Kidney (tissue), 13 donors: ENCODE measurements at regions not wholly inside any gene's neighbourhood (a gene's known extent, or its start where the extent isn't known, plus 50 kb on each side); places are given as distances from the start of the nearest gene placed in this dataset.

Experiments
- DNase-seq, 5 donors: peaks; one replicate each; pipeline ENCODE4 v3.0.0-alpha.2; 2013 to 2020
- FAIRE-seq: peaks from 2 replicates; lab custom pipeline; 2012; peaks lifted over from hg19 to GRCh38; lab: Jason Lieb, UNC
- H3K27ac ChIP-seq, 2 donors: one replicate each; pipeline ENCODE4 v1.7.0; 2013; ENCODE audit warnings: low read depth in 2 of 2, low read length in 2 of 2, inconsistent platforms in 1 of 2
- H3K27me3 ChIP-seq: one replicate; pipeline ENCODE4 v1.7.1; 2013; ENCODE audit warnings: low read length, inconsistent platforms; ENCODE audit not compliant: control insufficient read depth, insufficient read depth
- H3K36me3 ChIP-seq, 3 donors: one replicate each; pipeline versions ENCODE4 v1.7.0 to v1.7.1; 2013; ENCODE audit warnings: low read length in 3 of 3, control low read depth in 1 of 3, inconsistent platforms in 1 of 3; ENCODE audit not compliant: insufficient read depth in 3 of 3, control insufficient read depth in 2 of 3
- H3K4me1 ChIP-seq, 3 donors: one replicate each; pipeline versions ENCODE4 v1.7.0 to v1.7.1; 2013; ENCODE audit warnings: low read length in 3 of 3, inconsistent platforms in 1 of 3, low read depth in 1 of 3; ENCODE audit not compliant: control insufficient read depth in 2 of 3, insufficient read depth in 2 of 3
- H3K4me3 ChIP-seq, 3 donors: one replicate each; pipeline versions ENCODE4 v1.7.0 to v1.8.1; 2013; ENCODE audit warnings: low read length in 3 of 3, control low read depth in 1 of 3, inconsistent platforms in 1 of 3
- H3K9ac ChIP-seq, 3 donors: one replicate each; pipeline versions ENCODE4 v1.7.0 to v1.7.1; 2013; ENCODE audit warnings: low read length in 3 of 3, control low read depth in 1 of 3, inconsistent platforms in 1 of 3
- H3K9me3 ChIP-seq, 3 donors: one replicate each; pipeline versions ENCODE4 v1.7.0 to v1.7.1; 2013; ENCODE audit warnings: low read length in 3 of 3, control low read depth in 1 of 3, inconsistent platforms in 1 of 3; ENCODE audit not compliant: control insufficient read depth in 2 of 3, insufficient read depth in 1 of 3
- CTCF ChIP-seq: IDR thresholded peaks from 3 replicates; pipeline ENCODE4 v1.5.1; 2012; ENCODE audit warnings: mild to moderate bottlenecking, moderate library complexity, borderline replicate concordance; ENCODE audit not compliant: insufficient read depth; ENCODE audit errors: extremely low read depth
- intact Hi-C: fragments of 100-400 bp; cut with DNase I; formaldehyde crosslinking; loops from one replicate; pipeline ENCODE4 v1.11.1; 2022
- donor health status: control.
- donor health status: control.
- donor health status: control.
- donor health status: control.
- donor health status: control.
- donor health status: DM: yes; HTN: yes; CAD: no.
- donor health status: Normal renal cell carcinoma (clear cell type).

GRCh38 chr3:34924961-34925360 is 714.4 kb upstream of the ARPP21 start:
- H3K27me3 ChIP-seq = no peaks in the 10 kb centered on the region
- no peaks in the 10 kb centered on the region for H3K36me3 ChIP-seq
- H3K9me3 ChIP-seq = no peaks in the 10 kb centered on the region
- H3K27ac ChIP-seq = no peak overlapping the region
- no peak for DNase-seq
- FAIRE-seq = no peak
- intact Hi-C loops = no loop called here
- no peak overlapping the region for H3K9ac ChIP-seq
- no peak overlapping the region for H3K4me3 ChIP-seq
- no peak for TF ChIP-seq CTCF
- H3K4me1 ChIP-seq = no peaks in the 10 kb centered on the region

GRCh38 chr3:34925851-34926250 is 713.5 kb upstream of the ARPP21 start:
- no peak overlapping the region for H3K4me3 ChIP-seq
- H3K36me3 ChIP-seq = no peaks in the 10 kb centered on the region
- intact Hi-C loops = no loop called here
- FAIRE-seq = no peak
- H3K9me3 ChIP-seq = peaks cover 0 to 3% (median 0%) of the 10 kb centered on the region in 3 donors
- no peaks in the 10 kb centered on the region for H3K27me3 ChIP-seq
- no peaks in the 10 kb centered on the region for H3K4me1 ChIP-seq
- peak in 2 of 5 donors; percentile 52 to 76 for DNase-seq
- no peak overlapping the region for H3K27ac ChIP-seq
- H3K9ac ChIP-seq = no peak overlapping the region
- TF ChIP-seq CTCF = no peak

DNA sequence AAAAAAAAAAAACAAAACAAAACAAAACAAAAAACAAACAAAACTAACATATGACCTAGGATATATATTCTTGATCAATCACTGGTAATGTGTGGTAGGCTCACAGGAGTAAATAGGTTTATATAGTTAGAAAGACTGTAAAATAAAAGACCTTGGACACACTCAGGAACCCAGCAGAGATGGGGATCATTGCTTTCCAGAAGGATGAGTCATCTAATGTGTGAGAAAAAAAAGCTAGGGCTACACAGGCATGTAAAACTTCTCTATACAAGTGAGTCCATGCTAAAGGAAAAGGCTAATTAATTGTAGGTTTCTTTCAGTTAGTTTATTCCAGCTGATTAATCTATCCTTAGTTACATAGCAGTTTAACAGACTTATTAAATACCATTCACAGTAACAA is 710.3 kb upstream of the ARPP21 start:
- Histone ChIP-seq H3K36me3 (no peaks in the 10 kb centered on the region), H3K9me3 (peaks cover 0 to 4% (median 0%) of the 10 kb centered on the region in 3 donors), H3K27ac (no peak overlapping the region), H3K9ac (no peak overlapping the region), H3K27me3 (no peaks in the 10 kb centered on the region), H3K4me1 (no peaks in the 10 kb centered on the region), H3K4me3 (no peak overlapping the region)
- FAIRE-seq (no peak), DNase-seq (no peak)
- no peak for TF ChIP-seq CTCF
- intact Hi-C loops = no loop called here

GRCh38 chr3:34934660-34935059 is 704.7 kb upstream of the ARPP21 start:
- FAIRE-seq (no peak), DNase-seq (peak in 1 of 5 donors; percentile 7)
- Histone ChIP-seq H3K4me3 (no peak overlapping the region), H3K27me3 (no peaks in the 10 kb centered on the region), H3K9me3 (peaks cover 0 to 4% (median 2%) of the 10 kb centered on the region in 3 donors), H3K27ac (no peak overlapping the region), H3K9ac (no peak overlapping the region), H3K36me3 (no peaks in the 10 kb centered on the region), H3K4me1 (no peaks in the 10 kb centered on the region)
- no peak for TF ChIP-seq CTCF
- intact Hi-C loops = no loop called here
